IPS-NIHi7 (cell line): ENCODE measurements at regions not wholly inside any gene's neighbourhood (a gene's known extent, or its start where the extent isn't known, plus 50 kb on each side); places are given as distances from the start of the nearest gene placed in this dataset.
"Not testable (repeated sequence)": the region's sequence is repeated elsewhere in the genome, so short reads cannot be mapped to it uniquely, and the experiment has no call there.

Source experiments
- DNase-seq: peaks from one replicate; pipeline ENCODE4 v3.0.0; 2012; ENCODE audit warnings: mixed read lengths; ENCODE audit errors: extremely low spot score

DNA sequence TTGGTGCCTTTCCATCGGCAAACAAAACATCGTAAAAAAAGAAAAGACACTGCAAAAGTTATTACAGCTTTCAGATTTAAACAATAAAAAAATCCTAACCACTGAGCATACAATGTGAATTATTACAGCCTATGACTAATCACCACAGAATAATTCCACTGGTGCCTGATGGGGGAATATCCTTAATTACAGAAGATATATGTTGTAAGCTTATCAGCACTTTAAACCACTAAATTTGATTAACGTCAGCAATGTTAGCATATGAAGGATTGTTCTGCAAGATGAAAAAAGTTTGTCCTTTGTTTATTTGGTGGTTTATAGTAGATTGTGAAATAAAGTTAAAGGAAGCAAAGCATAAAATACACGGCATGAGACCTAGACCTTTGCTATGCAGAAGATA is 210.2 kb upstream of the ADAMTS3 start:
- no peak for DNase-seq

DNA sequence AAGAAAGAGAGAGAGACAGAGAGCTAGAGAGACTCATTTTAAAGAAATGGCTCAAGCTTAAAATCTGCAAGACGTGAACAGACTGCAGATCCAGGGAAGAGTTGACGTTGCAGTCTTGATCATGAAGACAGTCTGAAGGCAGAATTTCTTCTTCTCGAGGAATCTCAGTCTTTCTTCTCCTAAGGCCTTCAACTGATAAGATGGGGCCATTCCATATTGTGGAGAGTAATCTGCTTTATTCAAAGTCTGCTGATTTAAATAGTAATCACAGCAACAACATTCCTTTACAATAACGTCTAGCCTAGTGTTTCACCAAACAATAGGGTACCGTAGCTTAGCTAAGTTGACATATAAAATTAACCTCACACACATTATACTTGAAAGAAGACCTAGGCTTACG is 208.4 kb upstream of the ADAMTS3 start:
- no peak for DNase-seq

GRCh38 chr4:72770708-72771107 is 201.7 kb upstream of the ADAMTS3 start:
- DNase-seq: no peak

GRCh38 chr4:72768364-72768763 is 199.3 kb upstream of the ADAMTS3 start:
- DNase-seq: no peak

- DNase-seq: no peak
Measured at GRCh38 chr4:72767618-72768302, 198.7 kb upstream of the ADAMTS3 start.

- not testable (repeated sequence) for DNase-seq
Measured at GRCh38 chr4:72765788-72766187, 196.8 kb upstream of the ADAMTS3 start.

DNA sequence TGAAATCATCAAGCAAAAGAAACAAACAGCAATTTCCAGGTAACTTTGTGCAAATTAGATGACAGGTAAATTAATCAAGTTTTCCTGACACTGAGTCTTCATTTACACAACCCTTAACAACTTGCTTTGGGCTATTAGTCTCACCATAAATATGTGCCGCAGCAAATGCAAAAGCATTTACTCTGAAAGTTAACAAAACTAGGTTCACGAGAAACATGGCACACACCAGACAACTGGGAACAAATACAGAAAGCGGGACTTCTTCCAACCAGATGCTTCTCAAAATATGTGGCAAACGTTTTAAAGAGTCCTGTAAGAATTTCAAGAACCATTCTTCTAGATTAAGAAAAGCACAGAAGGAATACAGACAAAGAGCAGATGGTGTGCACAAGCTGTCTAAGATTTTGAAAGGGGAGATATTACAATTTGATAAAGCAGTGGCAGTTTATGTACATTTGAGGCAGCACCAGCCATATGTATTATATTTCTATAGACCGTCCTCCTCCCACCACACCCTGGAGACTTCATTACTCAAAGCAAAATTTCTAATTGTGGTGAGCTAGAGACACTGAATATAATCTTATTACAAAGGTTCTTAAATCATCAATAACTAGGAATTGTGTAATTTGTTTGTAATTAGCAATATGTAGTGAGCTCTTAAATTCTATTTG is 192.5 kb upstream of the ADAMTS3 start:
- DNase-seq: no peak

GRCh38 chr4:72753414-72753813 is 184.4 kb upstream of the ADAMTS3 start:
- not testable (repeated sequence) for DNase-seq

DNA sequence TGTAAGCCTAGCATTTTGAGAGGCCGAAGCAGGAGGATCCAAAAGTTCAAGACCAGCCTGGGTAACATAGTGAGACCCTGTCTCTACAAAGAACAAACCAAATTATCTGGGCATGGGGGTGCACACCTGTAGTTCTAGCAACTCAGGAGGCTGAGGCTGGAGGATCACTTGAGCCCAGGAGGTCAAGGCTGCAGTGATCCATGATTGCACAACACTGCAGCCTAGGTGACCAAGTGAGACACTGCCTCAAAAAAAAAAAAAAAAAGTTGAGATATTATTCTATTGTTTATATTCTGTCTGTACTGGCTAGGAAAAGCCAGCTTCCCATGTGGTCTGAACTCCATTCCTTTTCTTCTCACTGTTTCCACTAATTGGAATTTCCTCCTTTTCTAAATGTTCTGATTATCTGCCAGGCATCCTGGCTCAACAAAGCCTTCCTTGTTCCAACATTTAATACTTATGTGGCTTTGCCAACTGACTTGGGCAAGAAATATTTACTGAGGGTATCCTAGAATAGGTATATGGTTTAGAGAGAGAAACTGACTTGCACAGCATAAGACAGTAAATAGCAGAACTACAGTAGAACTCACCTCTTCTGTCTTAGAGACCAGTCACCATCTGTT is 175.2 kb upstream of the ADAMTS3 start:
- no peak for DNase-seq

DNA sequence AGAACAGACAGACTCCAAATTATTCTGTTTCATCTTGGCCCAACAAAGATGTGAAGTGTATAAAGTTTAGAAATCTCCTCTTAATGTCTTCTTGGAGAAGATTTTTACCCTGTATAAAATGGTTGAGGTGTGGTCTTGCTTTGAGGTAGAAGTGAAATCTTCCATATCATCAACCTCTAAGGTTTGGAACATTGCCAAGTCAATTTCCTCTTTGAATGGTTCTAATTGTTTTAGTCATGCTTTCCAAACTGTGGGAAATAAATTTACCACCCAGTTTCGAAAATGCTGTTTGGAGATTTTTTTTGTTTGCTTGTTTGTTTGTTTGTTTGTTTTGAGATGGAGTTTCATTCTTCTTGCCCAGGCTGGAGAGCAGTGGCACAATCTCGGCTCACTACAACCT is 174.1 kb upstream of the ADAMTS3 start:
- no peak for DNase-seq

- no peak for DNase-seq
Measured at GRCh38 chr4:72715299-72715698, 146.3 kb upstream of the ADAMTS3 start.

DNA sequence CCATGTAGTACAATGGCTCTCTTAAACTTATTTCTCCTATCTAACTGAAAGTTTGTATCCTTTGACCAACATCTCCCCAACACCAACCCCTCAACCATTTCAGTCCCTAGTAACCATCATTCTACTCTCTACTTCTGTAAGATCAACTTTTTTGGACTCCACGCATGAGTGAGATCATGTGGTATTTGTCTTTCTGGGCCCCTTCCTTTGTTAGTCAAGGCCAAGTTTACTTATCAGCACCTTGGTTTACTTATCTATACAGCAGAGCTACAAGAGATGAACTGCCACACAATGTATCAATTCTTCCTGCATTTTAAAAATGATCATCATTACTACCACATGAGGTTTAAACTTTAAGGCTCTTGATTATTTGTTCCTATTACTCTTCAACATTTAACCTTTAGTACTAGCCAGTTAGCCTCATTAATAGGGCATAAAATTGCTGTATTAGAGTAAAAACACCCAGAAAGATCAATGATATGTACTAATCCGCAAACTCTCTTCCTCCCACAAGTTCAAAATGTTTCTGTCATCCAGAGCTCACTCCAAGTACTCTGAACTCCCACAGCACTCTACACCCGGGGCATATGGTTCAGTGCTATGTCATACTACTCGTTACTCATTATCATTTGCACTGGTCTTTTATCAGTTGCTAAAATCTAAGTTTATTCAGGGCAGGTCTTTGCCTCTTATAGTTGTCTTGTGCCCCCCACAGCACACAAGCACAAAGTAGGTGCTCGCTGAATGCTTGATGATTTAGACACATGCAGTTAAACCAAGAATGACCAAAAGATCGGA is 145.7 kb upstream of the ADAMTS3 start:
- DNase-seq: no peak

DNA sequence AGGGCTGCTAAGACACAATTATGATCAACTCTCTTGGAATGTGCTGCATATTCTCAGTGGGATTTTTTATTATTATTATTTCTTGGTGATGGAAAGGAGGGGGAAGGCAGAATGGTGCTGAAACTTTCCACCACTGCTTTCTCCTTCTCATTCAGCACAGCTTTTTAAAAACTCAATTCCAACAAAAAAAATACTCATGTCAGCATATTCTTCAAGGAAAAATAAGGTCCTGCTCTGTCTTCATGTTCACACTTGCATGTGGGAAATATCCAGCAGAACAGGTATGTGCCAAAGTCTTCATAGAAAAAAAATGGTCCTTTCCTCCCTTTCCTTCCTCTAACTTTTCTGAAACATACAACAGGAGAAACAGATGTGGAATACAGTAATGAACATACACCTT is 144.0 kb upstream of the ADAMTS3 start:
- DNase-seq: no peak

GRCh38 chr4:72709475-72709874 is 140.5 kb upstream of the ADAMTS3 start:
- DNase-seq: no peak

GRCh38 chr4:72706684-72707083 is 137.7 kb upstream of the ADAMTS3 start:
- DNase-seq: no peak

DNA sequence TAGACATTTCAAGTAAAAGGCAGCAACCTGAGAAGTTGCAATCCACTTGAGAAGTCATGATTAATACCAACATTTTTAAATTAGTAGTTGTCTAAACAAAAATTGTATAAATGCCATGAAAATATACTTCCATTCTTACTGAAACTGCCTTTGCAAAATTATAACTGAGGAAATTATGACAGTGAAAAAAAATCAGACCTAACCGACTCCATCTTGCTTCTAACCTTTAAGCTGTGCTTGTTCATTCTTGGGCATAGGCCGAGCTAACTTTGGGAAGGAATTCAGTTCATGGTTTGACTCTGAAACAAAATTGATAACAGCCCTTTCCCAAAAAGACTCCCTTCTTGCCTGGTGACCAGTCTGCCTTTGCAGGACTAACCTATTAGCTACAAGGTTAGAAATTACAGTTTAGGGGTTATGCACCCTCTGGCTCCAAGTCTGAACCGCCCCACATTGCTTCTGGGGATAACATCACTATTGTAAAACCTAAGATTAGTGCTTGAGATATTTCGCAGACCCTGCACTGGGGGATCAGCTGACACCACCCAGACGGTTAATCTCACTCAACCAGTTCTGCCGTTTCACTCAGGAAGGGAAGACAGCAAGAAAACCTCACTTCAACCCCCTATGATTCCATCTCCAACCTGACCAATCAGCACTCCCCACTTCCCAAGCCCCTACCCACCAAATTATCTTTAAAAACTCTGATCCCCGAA is 136.1 kb upstream of the ADAMTS3 start:
- DNase-seq: not testable (repeated sequence)

- no peak for DNase-seq
Measured at GRCh38 chr4:72702948-72703347, 133.9 kb upstream of the ADAMTS3 start.

DNA sequence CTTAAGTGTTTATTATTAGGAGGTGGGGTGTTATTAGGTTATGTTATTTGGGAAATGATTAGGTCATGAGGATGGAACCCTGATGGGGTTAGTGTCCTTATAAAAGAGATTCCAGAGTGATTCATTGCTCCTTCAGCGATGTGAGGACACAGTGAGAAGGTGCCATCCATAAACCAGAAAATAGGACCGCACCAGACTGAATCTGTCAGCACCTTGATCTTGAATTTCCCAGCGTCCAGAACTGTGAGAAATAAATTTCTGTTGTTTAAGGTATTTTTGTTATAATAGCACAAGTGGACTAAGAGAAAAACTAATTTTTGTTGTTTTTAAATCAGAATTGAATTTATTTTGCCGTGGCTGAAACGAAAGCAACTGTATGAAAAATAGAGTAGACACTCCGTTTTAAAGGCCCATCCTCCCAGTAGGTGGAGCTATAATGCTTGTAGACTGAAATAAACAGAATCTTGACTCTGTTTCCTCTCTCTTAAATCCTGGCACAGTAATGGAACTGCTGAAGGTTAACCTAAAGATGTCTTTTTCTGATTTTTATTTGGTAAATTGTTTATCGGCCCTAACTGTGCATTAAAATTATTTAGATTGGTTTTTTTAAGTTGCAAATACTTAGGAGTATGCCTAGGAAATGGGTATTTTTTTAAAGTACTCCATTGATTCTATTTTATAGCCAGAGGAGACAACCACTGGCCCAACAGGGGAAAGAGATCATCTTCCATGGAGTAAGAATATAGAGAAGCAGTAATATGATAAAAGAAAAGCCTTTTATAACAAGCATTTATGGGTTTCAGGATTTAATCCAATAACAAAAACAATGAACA is 133.2 kb upstream of the ADAMTS3 start:
- peak; percentile 49 for DNase-seq

- no peak for DNase-seq
Measured at GRCh38 chr4:72690771-72691170, 121.8 kb upstream of the ADAMTS3 start.

- DNase-seq: no peak
Measured at GRCh38 chr4:72689923-72690322, 120.9 kb upstream of the ADAMTS3 start.

GRCh38 chr4:72686390-72686789 is 117.4 kb upstream of the ADAMTS3 start:
- not testable (repeated sequence) for DNase-seq
